HepG2 (cell line): ENCODE measurements at regions not wholly inside any gene's neighbourhood (a gene's known extent, or its start where the extent isn't known, plus 50 kb on each side); places are given as distances from the start of the nearest gene placed in this dataset.

ENCODE experiments used
- ATAC-seq: fragments of 200-7000 bp; cut with Tn5 transposase; 3 replicates; pipeline ENCODE4 v1.9.1; 2020; ENCODE audit warnings: mild to moderate bottlenecking, moderate library complexity
- BruUV-seq: library from RNA; stranded (reverse); fragments of 400-500 nt; replicated peaks from 2 replicates; lab custom pipeline; 2021; lab: Mats Ljungman, UMichigan
- CTCF ChIA-PET: fragments of 300-600 bp; formaldehyde crosslinking; extraction: SDS; loops from one replicate; lab custom pipeline; 2021; ENCODE audit warnings: low total read pairs, inconsistent platforms, low intra/inter-chr PET ratio; lab: Yijun Ruan, JAX
- POLR2A ChIA-PET: fragments of 350-600 bp; sonication (Branson Sonifier 250); formaldehyde crosslinking; loops from one replicate; lab custom pipeline; 2020; ENCODE audit warnings: antibody characterized with exemption, inconsistent platforms; lab: Yijun Ruan, JAX
- DNase-seq: peaks from one replicate; pipeline ENCODE4 v3.0.0-alpha.2; 2015; ENCODE audit warnings: low spot score
- FAIRE-seq: peaks from 3 replicates; lab custom pipeline; 2011; peaks lifted over from hg19 to GRCh38; lab: Jason Lieb, UNC
- H2AFZ ChIP-seq: one replicate; pipeline ENCODE4 v1.6.1; 2011; ENCODE audit warnings: low read length, inconsistent platforms
- H3K27ac ChIP-seq: fragments of 300-600 bp; 3 replicates; pipeline ENCODE4 v1.8.0; 2011; ENCODE audit warnings: mixed run types, mild to moderate bottlenecking, mixed read lengths, low read length, inconsistent platforms; ENCODE audit not compliant: insufficient read depth; ENCODE audit errors: extremely low read length
- H3K27me3 ChIP-seq, 2 experiments: fragments of 200-600 bp in 1 of 2; 2 replicates in 1 of 2; 3 replicates in 1 of 2; pipeline versions ENCODE4 v1.6.0 to v1.8.0; 2011; ENCODE audit warnings: low read length in 2 of 2, mild to moderate bottlenecking in 2 of 2, moderate library complexity in 2 of 2, inconsistent platforms in 1 of 2; ENCODE audit not compliant: insufficient read depth in 2 of 2, control insufficient read depth in 1 of 2
- H3K36me3 ChIP-seq, 2 experiments: fragments of 200-600 bp in 1 of 2; replicated peaks in 1 of 2; 2 replicates in 1 of 2; 3 replicates in 1 of 2; pipeline versions ENCODE4 v1.5.1 to v1.8.0; 2011; ENCODE audit warnings: low read length in 2 of 2, inconsistent platforms in 1 of 2; ENCODE audit not compliant: insufficient read depth in 2 of 2, control insufficient read depth in 1 of 2
- H3K4me1 ChIP-seq: 2 replicates; pipeline ENCODE4 v1.5.1; 2012; ENCODE audit warnings: low read length, inconsistent platforms; ENCODE audit not compliant: insufficient read depth
- H3K4me2 ChIP-seq: 2 replicates; pipeline ENCODE4 v1.6.0; 2011; ENCODE audit warnings: low read depth, low read length, inconsistent platforms
- H3K4me3 ChIP-seq, 3 experiments: fragments of 200-600 bp in 1 of 3; sonication (generic), shearing (Covaris generic) in 1 of 3; replicated peaks in 1 of 3; 2 replicates each; pipeline ENCODE4 v1.5.1; 2011 to 2016; ENCODE audit warnings: low read length in 3 of 3, inconsistent platforms in 2 of 3, low read depth in 2 of 3, mild to moderate bottlenecking in 2 of 3, control low read depth in 1 of 3, mixed read lengths in 1 of 3; ENCODE audit not compliant: insufficient read depth in 1 of 3
- H3K79me2 ChIP-seq: one replicate; pipeline ENCODE4 v1.6.1; 2011; ENCODE audit warnings: low read length, inconsistent platforms; ENCODE audit not compliant: insufficient read depth
- H3K9ac ChIP-seq: 2 replicates; pipeline ENCODE4 v1.6.0; 2011; ENCODE audit warnings: mild to moderate bottlenecking, low read depth, low read length, inconsistent platforms; ENCODE audit not compliant: insufficient read depth
- H3K9me3 ChIP-seq: 2 replicates; pipeline ENCODE4 v1.5.1; 2012; ENCODE audit warnings: mild to moderate bottlenecking, low read length
- H4K20me1 ChIP-seq: 2 replicates; pipeline ENCODE4 v1.6.0; 2011; ENCODE audit warnings: inconsistent platforms, mild to moderate bottlenecking, low read length, moderate library complexity; ENCODE audit not compliant: insufficient read depth
- CREB1 ChIP-seq, 2 experiments: fragments of 450-650 bp in 1 of 2; IDR thresholded peaks; 2 replicates each; pipeline ENCODE4 v1.6.1; 2016 to 2017; ENCODE audit warnings: control low read depth in 1 of 2, mild to moderate bottlenecking in 1 of 2, missing compliant biosample characterization in 1 of 2, missing genetic modification characterization in 1 of 2
- FOXA3 ChIP-seq: IDR thresholded peaks from 2 replicates; pipeline ENCODE4 v1.6.1; 2016; ENCODE audit warnings: missing genetic modification reagents, missing compliant biosample characterization
- HNF1A ChIP-seq, 2 experiments: sonication (generic) in 1 of 2; formaldehyde crosslinking in 1 of 2; IDR thresholded peaks; 2 replicates each; pipeline versions ENCODE4 v1.4.0 to v1.6.1; 2016 to 2020; ENCODE audit warnings: borderline replicate concordance in 1 of 2, low read depth in 1 of 2, mild to moderate bottlenecking in 1 of 2, missing genetic modification reagents in 1 of 2
- RXRA ChIP-seq: sonication (generic); formaldehyde crosslinking; IDR thresholded peaks from 2 replicates; pipeline ENCODE4 v1.5.1; 2020; ENCODE audit warnings: missing genetic modification reagents
- SALL2 ChIP-seq: sonication (generic); formaldehyde crosslinking; IDR thresholded peaks from 2 replicates; pipeline ENCODE4 v1.8.1; 2023; ENCODE audit warnings: mild to moderate bottlenecking, missing genetic modification reagents, inconsistent platforms
- SRY ChIP-seq: sonication (generic); formaldehyde crosslinking; IDR thresholded peaks from 2 replicates; pipeline ENCODE4 v1.8.0; 2022; ENCODE audit warnings: mild to moderate bottlenecking, missing genetic modification reagents
- TBL1XR1 ChIP-seq: fragments of 150-350 bp; IDR thresholded peaks from 2 replicates; pipeline ENCODE4 v1.6.1; 2014; ENCODE audit warnings: borderline replicate concordance, low read length; ENCODE audit not compliant: partially characterized antibody
- TGIF2 ChIP-seq: IDR thresholded peaks from 2 replicates; pipeline ENCODE4 v1.6.1; 2016; ENCODE audit warnings: control low read depth, missing compliant biosample characterization
- ZFP1 ChIP-seq: IDR thresholded peaks from 2 replicates; pipeline ENCODE4 v1.6.1; 2016
- ZNF7 ChIP-seq: IDR thresholded peaks from 2 replicates; pipeline ENCODE4 v1.6.1; 2016; ENCODE audit warnings: missing biosample characterization, missing genetic modification reagents
- WGBS: methylation state at CpG from one replicate; pipeline ENCODE4 v1.1.6; 2017; ENCODE audit warnings: low lambda C conversion rate; 5-methylcytosine and 5-hydroxymethylcytosine counted together
- in situ Hi-C: cut with HindIII; loops from 2 replicates; pipeline ENCODE4 v1.10.0; 2017; ENCODE audit warnings: low pct_unique_long_range_greater_than_20kb; ENCODE audit not compliant: extremely low pct_ligation_motif_present
- intact Hi-C: fragments of 100-400 bp; cut with micrococcal nuclease; formaldehyde crosslinking; loops from one replicate; pipeline ENCODE4 v1.10.0; 2022; ENCODE audit not compliant: unreplicated experiment
- TF ChIP-seq, protein P1 (sequence below): sonication (generic); formaldehyde crosslinking; IDR thresholded peaks from 2 replicates; pipeline ENCODE4 v1.5.0; 2020; ENCODE audit warnings: missing genetic modification reagents

GRCh38 chr7:12898620-12899019 is 211.2 kb downstream of the ARL4A start (continued):
- TF ChIP-seq HNF1A (IDR thresholded peaks at IDR 0.05; ENCODE audit: low read depth): no peak
- TF ChIP-seq HNF1A (CRISPR knock-in tag; IDR thresholded peaks at IDR 0.05; ENCODE audit: borderline replicate concordance): no peak
- no peak for TF ChIP-seq ZFP1
- TF ChIP-seq ZNF7 (CRISPR knock-in tag): no peak
- TF ChIP-seq SALL2 (CRISPR knock-in tag): no peak
- TF ChIP-seq, protein P1, sequence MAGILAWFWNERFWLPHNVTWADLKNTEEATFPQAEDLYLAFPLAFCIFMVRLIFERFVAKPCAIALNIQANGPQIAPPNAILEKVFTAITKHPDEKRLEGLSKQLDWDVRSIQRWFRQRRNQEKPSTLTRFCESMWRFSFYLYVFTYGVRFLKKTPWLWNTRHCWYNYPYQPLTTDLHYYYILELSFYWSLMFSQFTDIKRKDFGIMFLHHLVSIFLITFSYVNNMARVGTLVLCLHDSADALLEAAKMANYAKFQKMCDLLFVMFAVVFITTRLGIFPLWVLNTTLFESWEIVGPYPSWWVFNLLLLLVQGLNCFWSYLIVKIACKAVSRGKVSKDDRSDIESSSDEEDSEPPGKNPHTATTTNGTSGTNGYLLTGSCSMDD (CRISPR knock-in tag): no peak
- no peak for TF ChIP-seq TBL1XR1
- TF ChIP-seq FOXA3 (CRISPR knock-in tag): no peak
- no peak for TF ChIP-seq SRY (CRISPR knock-in tag)
- TF ChIP-seq RXRA: no peak

DNA sequence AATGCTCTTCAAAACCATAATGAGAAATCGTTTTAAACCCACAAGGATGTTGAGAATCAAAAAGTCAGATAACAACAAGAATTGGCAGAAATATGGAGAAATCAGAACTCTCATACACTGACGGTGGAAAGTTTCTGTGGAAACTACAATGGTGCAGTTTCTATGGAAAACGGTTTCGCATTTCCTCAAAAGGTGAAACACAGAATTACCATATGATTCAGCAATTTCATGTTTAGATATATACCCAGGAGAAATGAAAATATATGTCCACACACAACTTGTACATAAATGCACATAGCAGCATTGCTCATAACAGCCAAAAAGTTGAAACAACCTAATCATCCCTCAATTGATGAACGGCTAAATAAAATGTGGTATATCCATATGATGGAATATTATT is 218.2 kb downstream of the ARL4A start:
- Histone ChIP-seq H3K4me3 (no peak overlapping the region), H4K20me1 (no peaks in the 10 kb centered on the region), H3K79me2 (no peaks in the 10 kb centered on the region), H3K36me3 (no peaks in the 10 kb centered on the region), H3K9me3 (no peaks in the 10 kb centered on the region), H3K4me1 (no peaks in the 10 kb centered on the region), H3K27me3 (no peaks in the 10 kb centered on the region), H3K4me2 (no peak overlapping the region), H3K9ac (no peak overlapping the region), H3K27ac (no peak overlapping the region), H2AFZ (no peak overlapping the region)
- in situ Hi-C loops: no loop called here
- intact Hi-C loops: no loop called here
- FAIRE-seq (no peak), DNase-seq (no peak), ATAC-seq (no peak)
- POLR2A ChIA-PET: no interaction called here
- TF ChIP-seq CREB1 (IDR thresholded peaks at IDR 0.05) (no peak), CREB1 (CRISPR knock-in tag; IDR thresholded peaks at IDR 0.05) (no peak), TGIF2 (CRISPR knock-in tag) (no peak)
- no TSS peak for BruUV-seq
- WGBS: 38% methylated on average over 5 of the region's 5 CpGs
- CTCF ChIA-PET: no interaction called here
